T1000 (cell line): ENCODE measurements at regions not wholly inside any gene's neighbourhood (a gene's known extent, or its start where the extent isn't known, plus 50 kb on each side); places are given as distances from the start of the nearest gene placed in this dataset.

Experiments
- DNase-seq: peaks from one replicate; lab custom pipeline; 2025; ENCODE audit warnings: mixed read lengths; lab: John Stamatoyannopoulos, UW

DNA sequence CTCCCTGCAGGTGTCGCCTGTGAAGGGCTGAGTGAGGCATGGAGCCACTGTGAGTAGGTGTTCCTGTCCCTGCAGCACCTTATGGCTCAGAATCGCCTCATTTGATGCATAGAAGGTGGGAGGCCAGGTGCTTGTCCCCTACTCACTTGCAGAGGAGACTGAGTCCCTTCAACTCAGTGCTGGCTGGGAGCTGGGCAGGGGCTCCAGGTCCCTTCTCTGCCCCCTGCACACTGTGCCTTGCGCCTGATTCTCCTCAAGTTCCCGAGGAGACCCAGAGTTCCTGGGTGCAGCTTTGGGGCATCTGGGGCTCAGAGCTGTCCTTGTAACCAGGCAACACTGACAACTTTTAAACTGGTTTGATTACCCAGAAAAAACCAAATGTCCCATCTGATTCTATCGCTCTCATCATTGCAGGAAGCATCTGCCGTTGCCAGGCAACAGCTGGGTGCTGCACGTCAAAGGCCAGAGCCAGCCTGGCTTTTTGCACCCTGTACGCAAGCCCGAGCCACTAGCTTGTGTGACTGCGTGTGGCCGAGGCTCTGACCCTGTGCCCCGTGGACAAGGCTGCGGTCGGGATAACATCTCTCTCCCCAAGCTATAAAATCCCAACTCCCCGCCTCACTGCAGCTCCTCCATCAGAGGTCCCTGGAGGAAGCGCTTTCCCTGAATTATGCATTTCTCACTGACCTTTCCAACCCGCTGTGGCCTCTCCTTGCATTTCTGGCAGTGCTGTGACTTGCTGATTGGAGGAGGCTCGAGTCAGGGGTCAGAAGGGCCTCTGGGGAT, 130.8 kb upstream of the HDAC4 start:
- no peak for DNase-seq

GRCh38 chr2:239530749-239531316, 130.0 kb upstream of the HDAC4 start:
- DNase-seq: no peak

- DNase-seq: no peak
Measured at GRCh38 chr2:239529313-239530015, 128.6 kb upstream of the HDAC4 start.

DNA sequence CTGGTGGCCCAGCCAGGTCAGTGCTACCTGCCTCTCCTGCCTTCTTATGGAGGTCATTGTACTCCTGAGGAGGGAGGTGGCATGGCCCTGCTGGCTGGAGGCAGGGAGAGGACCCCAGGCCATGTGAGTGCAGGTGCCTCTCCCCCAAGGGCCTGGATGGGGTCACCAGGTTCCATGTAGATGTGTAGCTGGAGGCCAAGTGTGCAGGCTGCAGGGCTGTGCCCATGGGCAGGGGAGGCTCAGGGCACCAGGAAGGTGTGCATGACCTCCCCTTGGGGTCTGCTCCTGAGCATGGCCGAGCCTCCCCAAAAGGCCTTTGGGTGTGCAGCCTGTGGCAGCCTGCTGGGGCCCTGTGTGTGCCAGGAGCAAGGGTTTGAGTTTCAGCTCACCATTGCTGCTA, 128.1 kb upstream of the HDAC4 start:
- no peak for DNase-seq

- DNase-seq: no peak
Measured at GRCh38 chr2:239528146-239528545, 127.3 kb upstream of the HDAC4 start.

DNA sequence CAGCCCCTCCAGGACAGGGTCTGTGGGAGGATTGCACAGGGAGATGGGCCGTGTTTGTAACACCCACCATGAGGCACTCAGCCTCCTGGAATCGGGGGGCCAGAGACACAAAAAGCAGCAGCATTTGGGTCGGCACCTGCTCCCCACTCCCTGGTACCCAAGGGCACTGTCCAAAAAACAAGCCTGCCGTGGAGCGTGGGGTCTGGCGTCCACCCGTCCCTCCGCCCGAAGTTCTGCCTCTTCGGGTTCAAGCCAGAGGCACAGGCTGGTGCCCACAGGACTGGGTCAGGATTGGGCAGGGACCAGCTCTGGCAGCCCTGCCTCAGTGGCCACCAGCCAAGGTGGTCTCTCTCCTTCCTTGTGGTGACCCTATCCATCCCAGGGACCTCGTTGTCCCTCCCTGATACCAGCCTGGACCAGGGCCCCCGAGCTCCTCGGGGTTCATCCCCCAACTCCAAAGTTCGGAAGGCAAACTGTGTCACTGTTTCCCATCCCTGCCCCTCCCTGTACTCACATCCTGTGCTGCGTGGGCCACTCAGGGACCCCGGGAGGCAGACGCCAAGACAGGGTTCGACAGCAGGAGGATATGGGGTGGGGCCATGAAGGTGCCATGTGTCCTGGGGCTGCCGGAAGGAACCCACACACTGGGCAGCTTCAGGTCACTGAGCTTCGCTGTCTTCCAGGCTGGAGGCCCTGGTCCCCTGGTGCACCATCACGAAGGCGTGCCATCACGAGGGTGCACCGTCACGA, 126.0 kb upstream of the HDAC4 start:
- no peak for DNase-seq

DNA sequence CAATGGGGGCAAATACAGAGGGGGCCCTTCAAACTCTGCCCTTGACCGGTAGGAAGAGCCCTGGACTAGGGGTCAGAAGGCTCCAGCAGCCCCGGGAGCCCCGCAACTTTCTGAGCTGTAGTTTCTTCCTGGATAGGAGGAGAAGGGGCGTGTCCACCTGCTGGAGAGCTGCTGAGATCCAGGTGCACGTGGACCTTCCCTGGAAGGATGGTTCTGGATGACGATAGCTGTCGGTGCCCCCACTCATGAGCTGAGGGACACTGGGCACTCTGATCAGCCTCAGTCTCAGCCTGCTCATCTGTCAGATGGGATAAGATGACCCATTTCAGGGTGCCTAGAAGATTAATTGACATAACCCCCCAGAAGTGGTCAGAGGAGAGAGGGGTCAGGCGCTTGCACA, 125.2 kb upstream of the HDAC4 start:
- DNase-seq: no peak

- no peak for DNase-seq
Measured at GRCh38 chr2:239523954-239524330, 123.1 kb upstream of the HDAC4 start.

- DNase-seq: no peak
Measured at GRCh38 chr2:239523147-239523953, 122.5 kb upstream of the HDAC4 start.

DNA sequence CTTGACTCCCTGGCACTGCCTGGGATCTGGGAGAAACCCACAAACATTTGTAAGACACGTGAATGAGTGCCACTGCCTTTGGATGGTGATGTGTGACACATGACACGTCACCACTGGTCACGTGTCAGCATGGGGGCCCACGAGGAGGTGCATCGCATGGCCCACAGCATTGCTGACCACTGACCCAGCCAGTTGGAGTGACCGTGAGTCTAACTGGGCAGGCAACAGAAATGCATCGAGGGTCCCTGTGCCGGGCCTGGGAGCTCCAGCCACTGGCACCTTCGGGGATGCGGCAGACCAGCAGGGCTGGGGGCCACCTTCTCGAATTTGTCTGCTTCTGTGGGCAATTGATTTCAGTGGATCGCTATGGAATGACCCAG, 121.9 kb upstream of the HDAC4 start:
- DNase-seq: no peak

GRCh38 chr2:239522002-239522739, 121.4 kb upstream of the HDAC4 start:
- no peak for DNase-seq

- DNase-seq: no peak
Measured at GRCh38 chr2:239521518-239521815, 120.6 kb upstream of the HDAC4 start.

GRCh38 chr2:239520811-239521517, 120.1 kb upstream of the HDAC4 start:
- no peak for DNase-seq

GRCh38 chr2:239519921-239520585, 119.2 kb upstream of the HDAC4 start:
- no peak for DNase-seq

- no peak for DNase-seq
Measured at GRCh38 chr2:239519089-239519920, 118.5 kb upstream of the HDAC4 start.

DNA sequence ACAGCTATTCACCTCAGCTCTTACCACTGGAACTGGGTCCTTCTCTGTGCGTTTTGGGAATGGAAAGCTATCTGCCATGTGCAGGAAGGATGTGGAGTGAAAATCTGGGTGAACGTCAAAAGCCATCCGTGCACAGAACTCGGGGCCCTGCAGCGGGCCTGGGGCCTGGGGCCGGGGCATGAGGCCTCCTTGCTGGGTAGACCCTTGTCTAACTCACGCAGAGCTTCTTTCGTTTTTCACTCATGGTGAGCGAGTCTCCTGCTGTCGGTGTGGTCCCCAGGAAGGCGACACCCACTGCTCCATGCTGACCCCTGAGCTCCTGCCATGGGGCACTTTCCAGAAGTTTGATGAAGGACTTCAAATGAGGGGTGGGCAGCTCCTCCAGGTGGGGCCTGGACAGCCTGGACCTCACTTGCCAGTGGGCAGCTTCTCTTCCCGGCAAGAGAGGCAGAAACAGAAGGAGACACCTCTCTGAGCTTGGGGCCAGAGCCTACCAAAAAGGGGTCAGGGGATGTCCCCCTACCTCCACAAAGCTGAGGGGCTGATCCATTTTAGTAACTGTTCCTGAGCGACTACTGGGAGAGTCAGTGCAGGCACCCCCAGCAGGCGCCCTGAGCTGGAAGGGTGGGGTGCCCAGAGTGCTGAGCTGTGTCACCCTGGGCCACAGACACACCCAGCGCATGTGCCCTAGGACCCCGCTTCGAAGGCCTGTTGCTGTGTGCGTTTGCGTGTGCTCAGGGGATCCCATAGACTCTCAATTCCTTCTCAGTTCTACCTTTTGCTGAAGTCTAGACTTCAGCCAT, 117.7 kb upstream of the HDAC4 start:
- no peak for DNase-seq

DNA sequence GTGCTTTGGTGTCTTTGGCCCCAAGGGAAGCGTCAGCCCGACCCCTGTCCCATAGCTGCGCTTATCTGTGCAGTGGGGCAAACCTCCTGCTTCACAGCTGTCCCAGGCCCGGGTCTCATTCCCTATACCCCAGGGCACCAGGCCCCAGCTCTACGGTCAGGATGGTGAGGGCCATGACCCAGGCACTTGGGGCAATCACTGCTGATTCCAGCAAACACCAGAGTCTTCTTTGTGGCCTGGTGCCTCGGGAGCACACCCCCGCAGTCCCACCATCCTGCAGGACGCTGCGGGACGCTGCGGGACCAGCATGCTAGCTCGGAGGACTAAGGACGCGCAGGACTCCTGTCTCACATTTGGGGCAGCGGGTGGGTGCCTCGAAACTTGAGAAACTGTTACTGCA, 116.9 kb upstream of the HDAC4 start:
- no peak for DNase-seq

- no peak for DNase-seq
Measured at GRCh38 chr2:239516954-239517305, 116.1 kb upstream of the HDAC4 start.
